HG02623 (cell line): ENCODE measurements at regions not wholly inside any gene's neighbourhood (a gene's known extent, or its start where the extent isn't known, plus 50 kb on each side); places are given as distances from the start of the nearest gene placed in this dataset.

Experiments used
- ATAC-seq: cut with Tn5 transposase; IDR thresholded peaks from one replicate; pipeline ENCODE4 v1.9.1; 2021; ENCODE audit warnings: moderate library complexity; ENCODE audit not compliant: unreplicated experiment

GRCh38 chr5:90201923-90202322 is 207.6 kb downstream of the CETN3 start:
- no peak for ATAC-seq

GRCh38 chr5:90193185-90193822 is 216.3 kb downstream of the CETN3 start:
- ATAC-seq = no peak

GRCh38 chr5:90191352-90192045 is 218.1 kb downstream of the CETN3 start:
- no peak for ATAC-seq

- ATAC-seq = no peak
These were observed 223.6 kb downstream of the CETN3 start for GRCh38 chr5:90185897-90186468.

- no peak for ATAC-seq
These were observed 224.8 kb downstream of the CETN3 start for GRCh38 chr5:90184764-90185163.

- no peak for ATAC-seq
These were observed 226.8 kb downstream of the CETN3 start for GRCh38 chr5:90182726-90183125.

GRCh38 chr5:90174236-90174635 is 235.3 kb downstream of the CETN3 start:
- ATAC-seq = no peak

- no peak for ATAC-seq
These were observed 236.1 kb downstream of the CETN3 start for GRCh38 chr5:90173299-90174030.

GRCh38 chr5:90171466-90171865 is 238.1 kb downstream of the CETN3 start:
- ATAC-seq = no peak

- ATAC-seq = no peak
These were observed 239.3 kb downstream of the CETN3 start for GRCh38 chr5:90170261-90170660.

GRCh38 chr5:90169078-90169477 is 240.5 kb downstream of the CETN3 start:
- no peak for ATAC-seq

- no peak for ATAC-seq
These were observed 241.2 kb downstream of the CETN3 start for GRCh38 chr5:90168399-90168798.

- no peak for ATAC-seq
These were observed 242.7 kb downstream of the CETN3 start for GRCh38 chr5:90166816-90167215.

- no peak for ATAC-seq
These were observed 247.2 kb downstream of the CETN3 start for GRCh38 chr5:90162324-90162723.

GRCh38 chr5:90161414-90161813 is 248.1 kb downstream of the CETN3 start:
- no peak for ATAC-seq

- no peak for ATAC-seq
These were observed 251.4 kb downstream of the CETN3 start for GRCh38 chr5:90158131-90158530.

- ATAC-seq = no peak
These were observed 256.5 kb downstream of the CETN3 start for GRCh38 chr5:90153031-90153430.

- ATAC-seq = no peak
These were observed 264.8 kb downstream of the CETN3 start for GRCh38 chr5:90144625-90145327.

- no peak for ATAC-seq
These were observed 267.0 kb downstream of the CETN3 start for GRCh38 chr5:90142541-90142940.

- ATAC-seq = no peak
These were observed 267.6 kb downstream of the CETN3 start for GRCh38 chr5:90141984-90142383.

- no peak for ATAC-seq
These were observed 272.5 kb downstream of the CETN3 start for GRCh38 chr5:90136952-90137528.
